HEK293 (cell line): ENCODE measurements at regions not wholly inside any gene's neighbourhood (a gene's known extent, or its start where the extent isn't known, plus 50 kb on each side); places are given as distances from the start of the nearest gene placed in this dataset.
A peak's percentile ranks its signal among the peaks of the same experiment; 100 is the strongest.
"Not testable (repeated sequence)": the region's sequence is repeated elsewhere in the genome, so short reads cannot be mapped to it uniquely, and the experiment has no call there.

Source experiments
- CTCF ChIA-PET: fragments of 350-600 bp; formaldehyde crosslinking; extraction: SDS; loops from one replicate; lab custom pipeline; 2021; ENCODE audit warnings: antibody characterized with exemption; lab: Yijun Ruan, JAX
- POLR2A ChIA-PET: fragments of 300-600 bp; formaldehyde crosslinking; extraction: SDS; loops from one replicate; lab custom pipeline; 2020; ENCODE audit warnings: antibody characterized with exemption, inconsistent platforms; lab: Yijun Ruan, JAX
- H3K27ac ChIP-seq: fragments of 200-500 bp; sonication (Bioruptor generic); 2 replicates; pipeline ENCODE4 v1.5.1; 2014; ENCODE audit warnings: low read depth, low read length, control low read depth, inconsistent platforms; ENCODE audit errors: extremely low read depth
- H3K36me3 ChIP-seq, 2 experiments: fragments of 200-500 bp in 1 of 2; sonication (Bioruptor generic) in 1 of 2; 1 replicate in 1 of 2; 2 replicates in 1 of 2; pipeline ENCODE4 v1.5.1; 2014 to 2017; ENCODE audit warnings: inconsistent platforms in 2 of 2, low read length in 2 of 2; ENCODE audit not compliant: control insufficient read depth in 2 of 2, insufficient read depth in 1 of 2
- H3K4me1 ChIP-seq: fragments of 200-500 bp; sonication (Bioruptor generic); 2 replicates; pipeline ENCODE4 v1.5.1; 2014; ENCODE audit warnings: mild to moderate bottlenecking, low read length, inconsistent platforms; ENCODE audit not compliant: control insufficient read depth, insufficient read depth
- H3K4me3 ChIP-seq: 2 replicates; pipeline ENCODE4 v1.5.1; 2011; ENCODE audit warnings: low read depth, mild to moderate bottlenecking, control low read depth, low read length, moderate library complexity
- H3K9me3 ChIP-seq: fragments of 200-500 bp; sonication (Bioruptor generic); 2 replicates; pipeline ENCODE4 v1.5.1; 2014; ENCODE audit warnings: low read depth, low read length, inconsistent platforms; ENCODE audit not compliant: control insufficient read depth, insufficient read depth
- SETDB1 ChIP-seq: IDR thresholded peaks from one replicate; pipeline ENCODE4 v1.6.1; 2017; ENCODE audit warnings: mild to moderate bottlenecking, low read length, moderate library complexity, mixed read lengths; ENCODE audit not compliant: insufficient read length
- TRIM28 ChIP-seq: IDR thresholded peaks from 2 replicates; pipeline ENCODE4 v1.6.1; 2011; ENCODE audit warnings: low read length, control low read depth, borderline replicate concordance
- ZEB2 ChIP-seq: fragments of 450-650 bp; formaldehyde crosslinking; IDR thresholded peaks from 2 replicates; pipeline ENCODE4 v1.5.1; 2016; ENCODE audit warnings: missing biosample characterization, missing genetic modification characterization
- ZIC2 ChIP-seq: fragments of 450-650 bp; formaldehyde crosslinking; IDR thresholded peaks from 2 replicates; pipeline ENCODE4 v1.5.1; 2016; ENCODE audit warnings: missing biosample characterization, missing genetic modification characterization
- ZNF175 ChIP-seq: fragments of 450-650 bp; formaldehyde crosslinking; IDR thresholded peaks from 2 replicates; pipeline ENCODE4 v1.5.1; 2016; ENCODE audit warnings: missing biosample characterization, missing genetic modification characterization
- ZNF19 ChIP-seq: fragments of 450-650 bp; formaldehyde crosslinking; IDR thresholded peaks from 2 replicates; pipeline ENCODE4; 2016; ENCODE audit warnings: missing biosample characterization, missing genetic modification characterization, low read depth
- ZNF416 ChIP-seq: fragments of 450-650 bp; formaldehyde crosslinking; IDR thresholded peaks from 2 replicates; pipeline ENCODE4 v1.5.1; 2016; ENCODE audit warnings: missing biosample characterization, missing genetic modification characterization
- ZNF544 ChIP-seq: fragments of 450-650 bp; formaldehyde crosslinking; IDR thresholded peaks from 2 replicates; pipeline ENCODE4 v1.5.0; 2017; ENCODE audit warnings: missing biosample characterization, missing genetic modification characterization
- ZNF560 ChIP-seq: fragments of 450-650 bp; formaldehyde crosslinking; IDR thresholded peaks from 2 replicates; pipeline ENCODE4 v1.5.1; 2017; ENCODE audit warnings: missing biosample characterization, missing genetic modification characterization, borderline replicate concordance
- ZNF747 ChIP-seq: fragments of 450-650 bp; formaldehyde crosslinking; IDR thresholded peaks from 2 replicates; pipeline ENCODE4 v1.5.1; 2016; ENCODE audit warnings: missing biosample characterization, missing genetic modification characterization
- TF ChIP-seq, protein P1 (sequence below): fragments of 450-650 bp; formaldehyde crosslinking; IDR thresholded peaks from 2 replicates; pipeline ENCODE4 v1.5.1; 2016; ENCODE audit warnings: missing biosample characterization, missing genetic modification characterization
- TF ChIP-seq, protein P2 (sequence below): fragments of 450-650 bp; formaldehyde crosslinking; IDR thresholded peaks from 2 replicates; pipeline ENCODE4 v1.5.1; 2016; ENCODE audit warnings: missing biosample characterization, missing genetic modification characterization
- TF ChIP-seq, protein P3 (sequence below): fragments of 450-650 bp; formaldehyde crosslinking; IDR thresholded peaks from 2 replicates; pipeline ENCODE4 v1.5.1; 2017; ENCODE audit warnings: missing biosample characterization, mild to moderate bottlenecking, missing genetic modification characterization, moderate library complexity

DNA sequence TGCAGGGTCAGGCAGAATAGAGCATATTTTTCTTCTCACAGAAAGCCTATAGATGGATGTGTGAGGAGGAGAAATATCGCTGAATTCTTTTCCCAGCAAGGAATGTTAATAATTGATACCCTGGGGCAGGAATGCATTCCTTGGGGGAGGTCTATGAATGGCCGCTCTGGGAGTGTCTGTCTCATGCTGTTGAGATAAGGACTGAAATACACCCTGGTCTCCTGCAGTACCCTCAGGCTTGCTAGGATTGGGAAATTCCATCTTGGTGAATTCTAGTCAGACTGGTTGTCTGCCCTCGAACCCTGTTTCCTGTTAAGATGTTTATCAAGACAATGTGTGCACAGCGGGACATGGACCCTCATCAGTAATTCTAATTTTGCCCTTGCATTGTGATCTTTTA, 71.4 kb upstream of the MID1 start:
- H3K27ac ChIP-seq, POLR2A ChIA-PET, CTCF ChIA-PET, H3K4me1 ChIP-seq, H3K4me3 ChIP-seq, H3K9me3 ChIP-seq, H3K36me3 ChIP-seq: not testable (repeated sequence)
- peak; percentile 91 for TF ChIP-seq SETDB1
- peak; percentile 82; the same call in 1 of the 2 replicates for TF ChIP-seq TRIM28

DNA sequence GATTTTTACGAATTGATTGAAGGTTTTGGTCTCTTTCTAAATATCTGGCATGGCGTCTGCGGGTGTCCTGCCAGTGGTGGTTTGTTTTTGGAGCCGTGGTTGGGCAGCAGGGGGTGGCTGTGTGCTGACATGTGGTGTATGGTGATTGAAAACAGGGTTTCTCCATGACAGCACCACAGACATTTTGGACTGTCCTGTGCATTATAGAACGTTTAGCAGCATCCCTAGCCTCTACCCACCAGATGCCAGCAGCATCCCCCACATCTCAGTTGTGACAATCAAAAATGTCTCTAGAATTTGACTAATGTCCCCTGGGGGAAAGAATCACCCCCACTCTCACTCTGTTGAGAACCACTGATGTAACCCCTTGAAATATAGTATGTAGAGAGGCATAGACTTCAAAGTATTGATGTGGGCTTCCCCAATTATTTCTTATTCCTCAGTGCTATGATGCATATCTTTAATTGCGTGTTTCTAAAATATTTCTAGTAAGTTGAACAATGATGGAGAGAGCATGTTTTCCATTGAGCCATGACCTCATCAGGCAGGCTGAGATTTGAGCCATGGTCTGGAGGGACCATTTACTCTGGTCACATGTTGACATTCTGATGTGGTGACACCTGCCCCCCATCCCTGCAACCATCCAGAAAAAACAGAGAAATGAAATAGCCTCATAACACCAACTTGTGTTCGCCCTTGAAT, 77.4 kb upstream of the MID1 start:
- POLR2A ChIA-PET, result no interaction called here
- CTCF ChIA-PET, result no interaction called here

DNA sequence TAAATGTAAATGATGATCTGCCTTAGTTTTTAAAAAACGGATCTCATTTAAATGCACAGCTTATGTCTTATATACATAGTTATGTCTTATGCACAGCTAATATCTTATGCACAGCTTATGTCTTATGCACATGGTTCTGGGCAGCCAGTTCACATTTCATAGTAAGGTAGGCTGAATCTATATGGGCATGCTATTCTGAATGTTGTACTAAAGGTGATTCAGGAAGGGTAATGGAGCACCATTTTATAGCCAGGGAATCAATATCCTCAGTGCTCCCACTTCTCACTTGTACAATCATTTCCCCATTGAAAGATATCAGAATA, 77.9 kb upstream of the MID1 start:
- no peak overlapping the region for H3K27ac ChIP-seq
- no peak overlapping the region for H3K4me3 ChIP-seq
- no peaks in the 10 kb centered on the region for H3K4me1 ChIP-seq
- H3K9me3 ChIP-seq, result no peaks in the 10 kb centered on the region
- no peak for TF ChIP-seq ZNF175 (tag by site-specific recombination)
- no peaks in the 10 kb centered on the region for H3K36me3 ChIP-seq
- ChIA-PET CTCF (no interaction called here), POLR2A (no interaction called here)

More for the DNA sequence above, 77.4 kb upstream of the MID1 start:
- H3K36me3 ChIP-seq, result no peaks in the 10 kb centered on the region
- H3K27ac ChIP-seq, result no peak overlapping the region
- TF ChIP-seq ZNF560 (tag by site-specific recombination) (no peak), ZNF416 (no peak), ZEB2 (tag by site-specific recombination) (no peak), ZNF19 (tag by site-specific recombination) (no peak), ZIC2 (tag by site-specific recombination) (no peak), ZNF544 (tag by site-specific recombination) (no peak), ZNF747 (tag by site-specific recombination) (no peak)
- TF ChIP-seq, protein P1, sequence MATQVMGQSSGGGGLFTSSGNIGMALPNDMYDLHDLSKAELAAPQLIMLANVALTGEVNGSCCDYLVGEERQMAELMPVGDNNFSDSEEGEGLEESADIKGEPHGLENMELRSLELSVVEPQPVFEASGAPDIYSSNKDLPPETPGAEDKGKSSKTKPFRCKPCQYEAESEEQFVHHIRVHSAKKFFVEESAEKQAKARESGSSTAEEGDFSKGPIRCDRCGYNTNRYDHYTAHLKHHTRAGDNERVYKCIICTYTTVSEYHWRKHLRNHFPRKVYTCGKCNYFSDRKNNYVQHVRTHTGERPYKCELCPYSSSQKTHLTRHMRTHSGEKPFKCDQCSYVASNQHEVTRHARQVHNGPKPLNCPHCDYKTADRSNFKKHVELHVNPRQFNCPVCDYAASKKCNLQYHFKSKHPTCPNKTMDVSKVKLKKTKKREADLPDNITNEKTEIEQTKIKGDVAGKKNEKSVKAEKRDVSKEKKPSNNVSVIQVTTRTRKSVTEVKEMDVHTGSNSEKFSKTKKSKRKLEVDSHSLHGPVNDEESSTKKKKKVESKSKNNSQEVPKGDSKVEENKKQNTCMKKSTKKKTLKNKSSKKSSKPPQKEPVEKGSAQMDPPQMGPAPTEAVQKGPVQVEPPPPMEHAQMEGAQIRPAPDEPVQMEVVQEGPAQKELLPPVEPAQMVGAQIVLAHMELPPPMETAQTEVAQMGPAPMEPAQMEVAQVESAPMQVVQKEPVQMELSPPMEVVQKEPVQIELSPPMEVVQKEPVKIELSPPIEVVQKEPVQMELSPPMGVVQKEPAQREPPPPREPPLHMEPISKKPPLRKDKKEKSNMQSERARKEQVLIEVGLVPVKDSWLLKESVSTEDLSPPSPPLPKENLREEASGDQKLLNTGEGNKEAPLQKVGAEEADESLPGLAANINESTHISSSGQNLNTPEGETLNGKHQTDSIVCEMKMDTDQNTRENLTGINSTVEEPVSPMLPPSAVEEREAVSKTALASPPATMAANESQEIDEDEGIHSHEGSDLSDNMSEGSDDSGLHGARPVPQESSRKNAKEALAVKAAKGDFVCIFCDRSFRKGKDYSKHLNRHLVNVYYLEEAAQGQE, result no peak
- TF ChIP-seq, protein P2, sequence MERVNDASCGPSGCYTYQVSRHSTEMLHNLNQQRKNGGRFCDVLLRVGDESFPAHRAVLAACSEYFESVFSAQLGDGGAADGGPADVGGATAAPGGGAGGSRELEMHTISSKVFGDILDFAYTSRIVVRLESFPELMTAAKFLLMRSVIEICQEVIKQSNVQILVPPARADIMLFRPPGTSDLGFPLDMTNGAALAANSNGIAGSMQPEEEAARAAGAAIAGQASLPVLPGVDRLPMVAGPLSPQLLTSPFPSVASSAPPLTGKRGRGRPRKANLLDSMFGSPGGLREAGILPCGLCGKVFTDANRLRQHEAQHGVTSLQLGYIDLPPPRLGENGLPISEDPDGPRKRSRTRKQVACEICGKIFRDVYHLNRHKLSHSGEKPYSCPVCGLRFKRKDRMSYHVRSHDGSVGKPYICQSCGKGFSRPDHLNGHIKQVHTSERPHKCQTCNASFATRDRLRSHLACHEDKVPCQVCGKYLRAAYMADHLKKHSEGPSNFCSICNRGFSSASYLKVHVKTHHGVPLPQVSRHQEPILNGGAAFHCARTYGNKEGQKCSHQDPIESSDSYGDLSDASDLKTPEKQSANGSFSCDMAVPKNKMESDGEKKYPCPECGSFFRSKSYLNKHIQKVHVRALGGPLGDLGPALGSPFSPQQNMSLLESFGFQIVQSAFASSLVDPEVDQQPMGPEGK, result no peak
- TF ChIP-seq, protein P3, sequence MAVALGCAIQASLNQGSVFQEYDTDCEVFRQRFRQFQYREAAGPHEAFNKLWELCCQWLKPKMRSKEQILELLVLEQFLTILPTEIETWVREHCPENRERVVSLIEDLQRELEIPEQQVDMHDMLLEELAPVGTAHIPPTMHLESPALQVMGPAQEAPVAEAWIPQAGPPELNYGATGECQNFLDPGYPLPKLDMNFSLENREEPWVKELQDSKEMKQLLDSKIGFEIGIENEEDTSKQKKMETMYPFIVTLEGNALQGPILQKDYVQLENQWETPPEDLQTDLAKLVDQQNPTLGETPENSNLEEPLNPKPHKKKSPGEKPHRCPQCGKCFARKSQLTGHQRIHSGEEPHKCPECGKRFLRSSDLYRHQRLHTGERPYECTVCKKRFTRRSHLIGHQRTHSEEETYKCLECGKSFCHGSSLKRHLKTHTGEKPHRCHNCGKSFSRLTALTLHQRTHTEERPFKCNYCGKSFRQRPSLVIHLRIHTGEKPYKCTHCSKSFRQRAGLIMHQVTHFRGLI (tag by site-specific recombination), result no peak
- TF ChIP-seq, all 188 proteins: peak for 0
- no peaks in the 10 kb centered on the region for H3K9me3 ChIP-seq
- no peak overlapping the region for H3K4me3 ChIP-seq
- no peaks in the 10 kb centered on the region for H3K4me1 ChIP-seq
